ENCODE measurements at regions not wholly inside any gene's neighbourhood (a gene's known extent, or its start where the extent isn't known, plus 50 kb on each side); places are given as distances from the start of the nearest gene placed in this dataset.

DNA sequence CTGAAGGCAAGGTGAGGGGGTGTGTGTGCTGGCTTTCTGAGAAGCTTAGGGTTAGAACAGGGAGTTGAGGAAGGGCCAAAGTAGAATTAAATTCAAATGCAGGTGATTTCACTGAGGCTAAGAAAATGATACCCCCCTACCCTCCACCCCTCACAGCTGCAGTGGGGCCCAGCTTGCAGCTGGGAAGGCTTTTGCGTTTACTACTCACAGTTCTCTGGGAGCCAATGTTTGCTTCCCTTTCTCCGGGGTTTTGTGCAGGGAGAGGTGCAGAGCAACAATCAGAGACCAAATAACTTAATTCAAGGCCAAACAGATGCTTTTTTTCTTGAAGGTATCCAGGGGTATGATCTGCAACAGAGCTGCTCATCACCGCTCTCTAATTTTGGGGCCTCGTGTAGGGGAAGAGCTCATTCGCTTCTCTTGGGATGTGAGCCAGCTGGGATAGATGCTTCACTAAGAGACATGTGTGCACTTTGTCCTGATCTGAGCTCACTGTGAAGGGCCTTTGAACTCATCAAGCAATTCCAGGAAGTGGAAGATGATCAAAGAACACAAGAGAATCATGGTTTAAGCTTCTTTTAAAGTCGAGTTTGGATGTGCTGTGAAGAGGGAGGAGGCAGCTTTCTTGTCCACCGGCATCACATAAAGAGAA, 122.7 kb upstream of the C1GALT1C1 start:
- no peak overlapping the region for H3K4me3 ChIP-seq (ENCODE audit: low read length, poor library complexity, severe bottlenecking)
- no peak overlapping the region for H3K4me2 ChIP-seq (ENCODE audit: low read depth, low read length, poor library complexity, severe bottlenecking)
- TF ChIP-seq, protein P1, sequence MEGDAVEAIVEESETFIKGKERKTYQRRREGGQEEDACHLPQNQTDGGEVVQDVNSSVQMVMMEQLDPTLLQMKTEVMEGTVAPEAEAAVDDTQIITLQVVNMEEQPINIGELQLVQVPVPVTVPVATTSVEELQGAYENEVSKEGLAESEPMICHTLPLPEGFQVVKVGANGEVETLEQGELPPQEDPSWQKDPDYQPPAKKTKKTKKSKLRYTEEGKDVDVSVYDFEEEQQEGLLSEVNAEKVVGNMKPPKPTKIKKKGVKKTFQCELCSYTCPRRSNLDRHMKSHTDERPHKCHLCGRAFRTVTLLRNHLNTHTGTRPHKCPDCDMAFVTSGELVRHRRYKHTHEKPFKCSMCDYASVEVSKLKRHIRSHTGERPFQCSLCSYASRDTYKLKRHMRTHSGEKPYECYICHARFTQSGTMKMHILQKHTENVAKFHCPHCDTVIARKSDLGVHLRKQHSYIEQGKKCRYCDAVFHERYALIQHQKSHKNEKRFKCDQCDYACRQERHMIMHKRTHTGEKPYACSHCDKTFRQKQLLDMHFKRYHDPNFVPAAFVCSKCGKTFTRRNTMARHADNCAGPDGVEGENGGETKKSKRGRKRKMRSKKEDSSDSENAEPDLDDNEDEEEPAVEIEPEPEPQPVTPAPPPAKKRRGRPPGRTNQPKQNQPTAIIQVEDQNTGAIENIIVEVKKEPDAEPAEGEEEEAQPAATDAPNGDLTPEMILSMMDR (conservative IDR thresholded peaks at IDR 0.05; ENCODE audit: low read length): no peak
- no peak for TF ChIP-seq EZH2phosphoT487 (IDR thresholded peaks at IDR 0.05; ENCODE audit: borderline replicate concordance)
- no peaks in the 10 kb centered on the region for H3K27me3 ChIP-seq (ENCODE audit: insufficient read depth, low read length, poor library complexity, severe bottlenecking)
- H3K79me2 ChIP-seq (ENCODE audit: insufficient read depth, low read length): no peaks in the 10 kb centered on the region
- H3K9me2 ChIP-seq (replicated peaks; ENCODE audit: low read depth, low read length): no peaks in the 10 kb centered on the region
- peak overlapping the region; percentile 36; the same call in 1 of the 2 replicates for H2AFZ ChIP-seq (ENCODE audit: low read length)
- no peaks in the 10 kb centered on the region for H3F3A ChIP-seq (ENCODE audit: low read depth)
- H3K4me1 ChIP-seq (ENCODE audit: insufficient read depth, low read length, poor library complexity, severe bottlenecking): peaks cover 25% of the 10 kb centered on the region
- no peaks in the 10 kb centered on the region for H4K20me1 ChIP-seq (ENCODE audit: insufficient read depth, low read length, poor library complexity, severe bottlenecking)
- no peaks in the 10 kb centered on the region for H3K9me3 ChIP-seq (ENCODE audit: insufficient read depth, low read depth, low read length)
- no peaks in the 10 kb centered on the region for H3K36me3 ChIP-seq (ENCODE audit: insufficient read depth, low read length)
- H3K9ac ChIP-seq (ENCODE audit: low read depth, low read length, poor library complexity, severe bottlenecking): no peak overlapping the region

DNA sequence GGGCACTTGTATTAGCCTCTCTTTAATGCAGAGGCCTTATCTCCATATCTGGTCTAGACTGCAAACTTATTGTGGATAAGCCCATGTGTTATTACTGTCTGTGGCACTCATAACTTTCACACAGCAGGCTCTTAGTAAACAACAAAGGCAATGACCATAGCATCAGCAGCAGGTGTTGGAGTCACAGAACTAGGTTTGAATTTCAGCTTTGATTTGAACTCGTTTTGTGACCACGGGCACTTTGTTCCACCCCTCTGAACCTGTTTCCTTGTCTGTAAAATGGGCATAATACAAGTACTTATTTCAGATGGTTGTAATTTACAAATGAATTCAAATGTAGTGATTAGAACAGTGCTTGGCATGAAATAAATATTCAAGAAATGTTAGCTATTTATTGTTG, 121.8 kb upstream of the C1GALT1C1 start:
- no peaks in the 10 kb centered on the region for H4K20me1 ChIP-seq (ENCODE audit: insufficient read depth, low read length, poor library complexity, severe bottlenecking)
- no peaks in the 10 kb centered on the region for H3K9me3 ChIP-seq (ENCODE audit: insufficient read depth, low read depth, low read length)
- no peak overlapping the region for H3K4me2 ChIP-seq (ENCODE audit: low read depth, low read length, poor library complexity, severe bottlenecking)
- no peak overlapping the region for H3K4me3 ChIP-seq (ENCODE audit: low read length, poor library complexity, severe bottlenecking)
- H3K36me3 ChIP-seq (ENCODE audit: insufficient read depth, low read length): no peaks in the 10 kb centered on the region
- H3K9ac ChIP-seq (ENCODE audit: low read depth, low read length, poor library complexity, severe bottlenecking): no peak overlapping the region
- H3K27me3 ChIP-seq (ENCODE audit: insufficient read depth, low read length, poor library complexity, severe bottlenecking): no peaks in the 10 kb centered on the region
- no peaks in the 10 kb centered on the region for H3K79me2 ChIP-seq (ENCODE audit: insufficient read depth, low read length)
- TF ChIP-seq, protein P1 (conservative IDR thresholded peaks at IDR 0.05; ENCODE audit: low read length): no peak
- no peak for TF ChIP-seq EZH2phosphoT487 (IDR thresholded peaks at IDR 0.05; ENCODE audit: borderline replicate concordance)
- H3F3A ChIP-seq (ENCODE audit: low read depth): no peaks in the 10 kb centered on the region
- no peak overlapping the region for H2AFZ ChIP-seq (ENCODE audit: low read length)
- no peaks in the 10 kb centered on the region for H3K9me2 ChIP-seq (replicated peaks; ENCODE audit: low read depth, low read length)
- peaks cover 32% of the 10 kb centered on the region for H3K4me1 ChIP-seq (ENCODE audit: insufficient read depth, low read length, poor library complexity, severe bottlenecking)

DNA sequence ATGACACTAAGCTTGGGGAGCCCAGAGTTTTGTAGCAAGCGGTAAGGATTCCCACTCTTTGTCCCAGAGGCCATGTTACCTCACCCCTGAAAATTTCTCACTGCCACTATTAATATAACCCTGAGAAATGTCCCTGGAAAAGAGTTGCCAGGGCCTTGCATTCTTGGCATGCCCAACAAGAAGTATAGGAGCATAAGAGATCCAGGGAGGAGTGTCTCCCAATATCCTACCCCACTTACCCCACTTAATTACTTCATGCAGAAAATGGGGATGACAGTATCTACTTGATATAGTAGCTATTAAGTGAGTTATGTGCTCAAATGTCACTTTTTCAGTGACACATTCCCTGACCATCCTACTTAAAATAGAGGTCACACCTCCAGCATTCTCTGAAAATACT, 120.5 kb upstream of the C1GALT1C1 start:
- H3K9me3 ChIP-seq (ENCODE audit: insufficient read depth, low read depth, low read length): no peaks in the 10 kb centered on the region
- no peaks in the 10 kb centered on the region for H3K9me2 ChIP-seq (replicated peaks; ENCODE audit: low read depth, low read length)
- no peaks in the 10 kb centered on the region for H3K27me3 ChIP-seq (ENCODE audit: insufficient read depth, low read length, poor library complexity, severe bottlenecking)
- no peaks in the 10 kb centered on the region for H4K20me1 ChIP-seq (ENCODE audit: insufficient read depth, low read length, poor library complexity, severe bottlenecking)
- no peak for TF ChIP-seq EZH2phosphoT487 (IDR thresholded peaks at IDR 0.05; ENCODE audit: borderline replicate concordance)
- TF ChIP-seq, protein P1 (conservative IDR thresholded peaks at IDR 0.05; ENCODE audit: low read length): no peak
- H3K4me3 ChIP-seq (ENCODE audit: low read length, poor library complexity, severe bottlenecking): no peak overlapping the region
- H3K36me3 ChIP-seq (ENCODE audit: insufficient read depth, low read length): no peaks in the 10 kb centered on the region
- H3K4me1 ChIP-seq (ENCODE audit: insufficient read depth, low read length, poor library complexity, severe bottlenecking): peaks cover 39% of the 10 kb centered on the region
- 0 out of 2 replicates have a peak overlapping the region, but pooled peaks have one; percentile 36 for H2AFZ ChIP-seq (ENCODE audit: low read length)
- no peaks in the 10 kb centered on the region for H3K79me2 ChIP-seq (ENCODE audit: insufficient read depth, low read length)
- H3K9ac ChIP-seq (ENCODE audit: low read depth, low read length, poor library complexity, severe bottlenecking): no peak overlapping the region
- H3K4me2 ChIP-seq (ENCODE audit: low read depth, low read length, poor library complexity, severe bottlenecking): no peak overlapping the region
- H3F3A ChIP-seq (ENCODE audit: low read depth): no peaks in the 10 kb centered on the region

Measured in Loucy (cell line).